GM19395 (cell line): ENCODE measurements at regions not wholly inside any gene's neighbourhood (a gene's known extent, or its start where the extent isn't known, plus 50 kb on each side); places are given as distances from the start of the nearest gene placed in this dataset.
"Not testable (repeated sequence)": the region's sequence is repeated elsewhere in the genome, so short reads cannot be mapped to it uniquely, and the experiment has no call there.

ENCODE experiments used
- ATAC-seq: cut with Tn5 transposase; IDR thresholded peaks from one replicate; pipeline ENCODE4 v1.9.1; 2021; ENCODE audit warnings: mild to moderate bottlenecking, moderate library complexity; ENCODE audit not compliant: unreplicated experiment

- ATAC-seq: no peak
Observed at GRCh38 chr15:47027322-47027946, 689.9 kb upstream of the SEMA6D start.

GRCh38 chr15:47035475-47036406, 681.6 kb upstream of the SEMA6D start:
- ATAC-seq: no peak

GRCh38 chr15:47037003-47037402, 680.3 kb upstream of the SEMA6D start:
- ATAC-seq: no peak

DNA sequence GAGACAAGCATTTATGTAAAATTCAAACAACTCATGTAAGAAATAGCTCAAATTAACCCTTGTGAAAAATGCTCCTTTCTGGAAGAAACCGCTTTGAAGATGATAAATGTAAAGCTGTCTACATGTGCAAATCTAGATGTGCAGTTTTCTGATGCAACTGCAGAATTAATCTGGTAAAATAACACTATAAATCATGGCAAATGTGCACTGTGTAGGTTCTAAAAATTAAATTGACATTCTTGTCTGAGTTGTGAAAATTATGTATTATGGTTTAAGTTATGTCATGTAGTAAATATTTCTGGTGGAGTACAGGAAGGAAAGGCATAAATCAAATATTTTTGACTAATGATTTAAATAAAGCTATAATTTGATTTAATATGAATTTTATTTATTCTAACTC, 678.1 kb upstream of the SEMA6D start:
- no peak for ATAC-seq

- ATAC-seq: no peak
Observed at GRCh38 chr15:47041301-47041700, 676.0 kb upstream of the SEMA6D start.

GRCh38 chr15:47047981-47048380, 669.3 kb upstream of the SEMA6D start:
- ATAC-seq: not testable (repeated sequence)

- no peak for ATAC-seq
Observed at GRCh38 chr15:47066392-47066791, 650.9 kb upstream of the SEMA6D start.

GRCh38 chr15:47077846-47078245, 639.5 kb upstream of the SEMA6D start:
- ATAC-seq: not testable (repeated sequence)

DNA sequence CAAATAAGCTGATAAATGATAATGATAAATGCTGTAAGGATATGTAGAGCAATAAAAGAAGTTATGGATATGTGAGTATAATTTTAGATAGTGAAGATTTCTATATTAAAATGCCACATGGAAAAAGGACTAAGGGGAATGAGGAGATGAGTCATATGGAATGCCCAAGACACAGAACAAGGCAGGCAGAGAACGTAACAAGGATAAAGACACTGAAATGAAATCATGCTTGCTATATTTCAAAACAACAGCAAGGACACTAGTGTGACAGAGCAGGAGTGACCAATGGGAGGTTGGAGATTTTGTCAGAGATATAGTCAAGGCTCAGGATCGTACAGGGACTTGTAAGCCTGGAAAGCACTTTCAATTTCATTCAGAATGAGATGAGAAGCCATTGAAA, 621.5 kb upstream of the SEMA6D start:
- no peak for ATAC-seq

DNA sequence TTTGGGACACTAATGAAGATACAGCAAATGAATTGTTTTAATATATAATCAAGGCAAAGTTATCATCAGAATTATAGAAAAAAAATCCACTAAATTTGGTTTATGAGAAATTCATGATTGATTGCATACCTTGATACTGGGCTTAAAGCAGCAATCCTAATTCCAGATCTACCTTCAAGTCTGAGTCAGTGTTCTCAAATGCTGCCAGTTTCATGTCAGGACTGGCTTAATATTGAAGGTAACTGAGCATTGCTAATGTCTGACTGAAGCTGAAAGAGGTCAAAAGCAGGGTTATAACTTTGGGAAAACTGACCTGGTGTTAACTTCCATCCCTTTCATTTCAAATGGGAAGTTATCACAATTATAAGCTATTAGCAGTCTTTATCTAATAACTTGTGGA, 618.8 kb upstream of the SEMA6D start:
- ATAC-seq: not testable (repeated sequence)

- ATAC-seq: not testable (repeated sequence)
Observed at GRCh38 chr15:47099801-47100200, 617.5 kb upstream of the SEMA6D start.

DNA sequence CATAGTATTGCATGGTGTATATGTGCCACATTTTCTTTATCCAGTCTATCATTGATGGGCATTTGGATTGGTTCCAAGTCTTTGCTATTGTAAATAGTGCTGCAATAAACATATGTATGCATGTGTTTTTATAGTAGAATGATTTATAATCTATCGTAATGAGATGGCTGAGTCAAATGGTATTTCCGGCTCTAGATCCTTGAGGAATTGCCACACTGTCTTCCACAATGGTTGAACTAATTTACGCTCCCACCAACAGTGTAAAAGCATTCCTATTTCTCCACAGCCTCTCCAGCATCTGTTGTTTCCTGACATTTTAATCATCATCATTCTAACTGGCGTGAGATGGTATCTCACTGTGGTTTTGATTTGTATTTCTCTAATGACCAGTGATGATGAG, 608.5 kb upstream of the SEMA6D start:
- ATAC-seq: not testable (repeated sequence)

DNA sequence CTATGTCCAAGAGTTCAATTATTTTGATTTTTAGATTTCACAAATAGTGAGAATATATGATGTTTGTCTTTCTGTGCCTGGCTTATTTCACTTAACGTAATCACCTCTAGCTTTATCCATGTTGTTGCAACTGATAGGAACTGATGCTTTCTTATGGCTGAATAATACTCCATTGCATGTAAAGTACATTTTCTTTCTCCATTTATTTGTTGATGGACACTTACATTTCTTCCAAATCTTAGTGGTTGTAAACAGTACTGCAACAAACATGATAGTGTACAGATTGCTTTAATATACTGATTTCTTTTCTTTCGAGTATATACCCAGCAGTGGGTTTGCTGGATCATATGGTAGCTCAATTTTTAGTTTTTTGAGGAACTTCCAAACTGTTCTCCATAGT, 600.6 kb upstream of the SEMA6D start:
- no peak for ATAC-seq

DNA sequence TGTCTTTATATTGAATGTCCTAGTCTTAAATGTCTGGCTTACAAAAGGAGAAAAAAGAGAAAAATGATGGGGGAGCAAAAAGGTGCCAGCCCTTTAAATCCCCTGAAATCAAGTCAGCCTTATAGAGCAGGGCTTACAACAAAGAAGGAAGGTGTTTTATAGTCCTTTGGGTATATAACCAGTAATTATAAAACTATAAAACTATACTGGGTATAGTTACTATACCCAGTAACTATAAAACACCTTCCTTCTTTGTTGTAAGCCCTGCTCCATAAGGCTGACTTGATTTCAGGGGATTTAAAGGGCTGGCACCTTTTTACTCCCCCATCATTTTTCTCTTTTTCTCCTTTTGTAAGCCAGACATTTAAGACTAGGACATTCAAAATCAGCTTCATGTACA, 598.0 kb upstream of the SEMA6D start:
- ATAC-seq: no peak

GRCh38 chr15:47124430-47125102, 592.7 kb upstream of the SEMA6D start:
- ATAC-seq: no peak

GRCh38 chr15:47129033-47129432, 588.3 kb upstream of the SEMA6D start:
- ATAC-seq: no peak

DNA sequence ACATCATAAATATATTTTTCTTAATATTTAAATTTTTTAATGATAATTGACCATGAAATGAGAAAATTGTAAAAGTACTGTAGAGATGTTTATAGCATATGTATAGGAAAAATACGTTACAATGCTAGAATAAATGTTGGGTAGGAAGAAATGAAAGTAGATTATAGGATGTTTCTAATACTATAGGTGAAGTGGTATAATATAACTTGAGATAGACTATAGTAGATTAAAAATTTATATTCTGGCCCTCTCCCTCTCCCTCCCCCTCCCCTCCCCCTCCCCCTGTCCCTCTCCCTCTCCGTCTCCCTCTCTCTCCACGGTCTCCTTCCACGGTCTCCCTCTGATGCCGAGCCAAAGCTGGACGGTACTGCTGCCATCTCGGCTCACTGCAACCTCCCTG, 585.9 kb upstream of the SEMA6D start:
- ATAC-seq: not testable (repeated sequence)

DNA sequence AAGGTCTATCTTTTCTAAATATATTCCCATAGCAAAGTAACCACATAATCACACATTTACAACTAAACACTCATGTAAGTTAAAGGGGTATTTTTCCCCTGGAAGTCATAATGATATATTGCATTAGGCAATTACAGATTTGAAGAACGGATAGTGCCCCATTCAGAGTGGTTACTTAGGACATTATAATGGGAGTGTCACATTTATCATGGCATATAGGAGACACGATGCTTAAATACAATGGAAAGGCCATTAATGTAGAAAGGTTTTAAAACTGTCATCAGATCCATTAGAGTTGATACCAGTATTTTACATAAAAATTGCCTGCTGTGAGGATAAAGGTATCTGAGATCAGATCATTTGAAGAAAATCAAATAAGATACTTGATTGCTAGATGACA, 582.0 kb upstream of the SEMA6D start:
- ATAC-seq: no peak

GRCh38 chr15:47136236-47136635, 581.1 kb upstream of the SEMA6D start:
- no peak for ATAC-seq

DNA sequence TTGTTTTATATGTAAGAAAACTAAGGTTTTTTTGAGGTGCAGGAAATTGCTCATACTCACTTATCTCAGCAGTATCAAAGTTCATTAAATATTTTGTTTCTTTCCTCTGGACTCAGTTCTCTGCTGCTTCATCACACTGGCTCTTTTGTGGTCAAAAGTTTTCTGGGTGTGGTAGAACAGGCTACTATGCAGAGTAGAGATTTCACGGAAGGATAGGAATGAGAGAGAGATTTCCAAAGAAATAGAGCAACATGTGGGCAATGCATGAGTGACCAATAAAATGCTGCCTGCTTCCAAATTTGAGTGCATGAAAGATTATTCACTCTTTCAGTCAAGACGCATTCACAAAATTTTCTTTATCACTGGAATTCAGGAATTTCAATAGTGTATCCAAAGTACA, 577.3 kb upstream of the SEMA6D start:
- no peak for ATAC-seq

GRCh38 chr15:47157827-47158226, 559.5 kb upstream of the SEMA6D start:
- no peak for ATAC-seq

DNA sequence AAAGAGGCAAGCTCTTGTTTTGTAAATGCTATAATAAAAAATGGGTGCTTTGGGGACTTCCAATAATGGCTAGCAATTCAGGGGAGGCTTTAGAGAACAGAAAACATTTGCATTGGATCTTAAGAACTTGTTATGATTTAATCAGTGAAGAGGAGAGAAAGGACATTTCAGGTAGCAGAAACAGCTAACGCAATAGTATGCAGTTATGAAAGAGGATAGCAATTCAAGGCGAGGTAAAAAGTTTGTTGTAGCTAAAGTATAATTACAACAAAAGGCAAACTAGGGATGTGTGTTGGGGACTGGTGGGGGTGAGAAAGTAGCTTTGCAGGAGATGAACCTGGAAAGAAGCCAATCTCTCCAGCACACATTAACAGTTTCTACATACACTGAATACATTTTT, 558.7 kb upstream of the SEMA6D start:
- no peak for ATAC-seq
